ENCODE measurements at regions not wholly inside any gene's neighbourhood (a gene's known extent, or its start where the extent isn't known, plus 50 kb on each side); places are given as distances from the start of the nearest gene placed in this dataset.

DNA sequence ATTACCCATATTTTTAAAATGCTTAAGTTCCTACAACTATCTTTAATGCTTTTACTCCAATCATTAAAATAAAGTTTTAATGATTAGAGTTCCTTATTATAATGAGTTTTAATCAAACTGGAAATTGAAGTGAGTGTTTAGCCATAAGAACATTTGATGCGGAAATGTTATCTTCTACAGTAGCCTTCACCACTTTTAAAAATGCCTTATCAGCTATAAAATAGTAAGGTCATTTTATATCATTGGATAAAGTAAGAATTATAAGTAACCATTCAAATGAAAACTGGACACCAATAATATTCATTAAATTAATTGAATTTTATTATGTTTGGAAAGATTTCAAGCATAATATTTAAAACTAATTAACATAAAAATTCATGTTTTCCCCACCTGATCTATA is 825.0 kb upstream of the ROBO1 start:
- TF ChIP-seq, protein P1, sequence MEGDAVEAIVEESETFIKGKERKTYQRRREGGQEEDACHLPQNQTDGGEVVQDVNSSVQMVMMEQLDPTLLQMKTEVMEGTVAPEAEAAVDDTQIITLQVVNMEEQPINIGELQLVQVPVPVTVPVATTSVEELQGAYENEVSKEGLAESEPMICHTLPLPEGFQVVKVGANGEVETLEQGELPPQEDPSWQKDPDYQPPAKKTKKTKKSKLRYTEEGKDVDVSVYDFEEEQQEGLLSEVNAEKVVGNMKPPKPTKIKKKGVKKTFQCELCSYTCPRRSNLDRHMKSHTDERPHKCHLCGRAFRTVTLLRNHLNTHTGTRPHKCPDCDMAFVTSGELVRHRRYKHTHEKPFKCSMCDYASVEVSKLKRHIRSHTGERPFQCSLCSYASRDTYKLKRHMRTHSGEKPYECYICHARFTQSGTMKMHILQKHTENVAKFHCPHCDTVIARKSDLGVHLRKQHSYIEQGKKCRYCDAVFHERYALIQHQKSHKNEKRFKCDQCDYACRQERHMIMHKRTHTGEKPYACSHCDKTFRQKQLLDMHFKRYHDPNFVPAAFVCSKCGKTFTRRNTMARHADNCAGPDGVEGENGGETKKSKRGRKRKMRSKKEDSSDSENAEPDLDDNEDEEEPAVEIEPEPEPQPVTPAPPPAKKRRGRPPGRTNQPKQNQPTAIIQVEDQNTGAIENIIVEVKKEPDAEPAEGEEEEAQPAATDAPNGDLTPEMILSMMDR (IDR thresholded peaks at IDR 0.05): no peak
- TF ChIP-seq POLR2A (IDR thresholded peaks at IDR 0.05): no peak

Measured in Peyer's patch (tissue), 4 donors.